SW 1271 (cell line): ENCODE measurements at regions not wholly inside any gene's neighbourhood (a gene's known extent, or its start where the extent isn't known, plus 50 kb on each side); places are given as distances from the start of the nearest gene placed in this dataset.
"Not testable (repeated sequence)": the region's sequence is repeated elsewhere in the genome, so short reads cannot be mapped to it uniquely, and the experiment has no call there.

Experiments used
- DNase-seq, 2 experiments: peaks; one replicate each; lab custom pipeline; 2025; lab: John Stamatoyannopoulos, UW

DNA sequence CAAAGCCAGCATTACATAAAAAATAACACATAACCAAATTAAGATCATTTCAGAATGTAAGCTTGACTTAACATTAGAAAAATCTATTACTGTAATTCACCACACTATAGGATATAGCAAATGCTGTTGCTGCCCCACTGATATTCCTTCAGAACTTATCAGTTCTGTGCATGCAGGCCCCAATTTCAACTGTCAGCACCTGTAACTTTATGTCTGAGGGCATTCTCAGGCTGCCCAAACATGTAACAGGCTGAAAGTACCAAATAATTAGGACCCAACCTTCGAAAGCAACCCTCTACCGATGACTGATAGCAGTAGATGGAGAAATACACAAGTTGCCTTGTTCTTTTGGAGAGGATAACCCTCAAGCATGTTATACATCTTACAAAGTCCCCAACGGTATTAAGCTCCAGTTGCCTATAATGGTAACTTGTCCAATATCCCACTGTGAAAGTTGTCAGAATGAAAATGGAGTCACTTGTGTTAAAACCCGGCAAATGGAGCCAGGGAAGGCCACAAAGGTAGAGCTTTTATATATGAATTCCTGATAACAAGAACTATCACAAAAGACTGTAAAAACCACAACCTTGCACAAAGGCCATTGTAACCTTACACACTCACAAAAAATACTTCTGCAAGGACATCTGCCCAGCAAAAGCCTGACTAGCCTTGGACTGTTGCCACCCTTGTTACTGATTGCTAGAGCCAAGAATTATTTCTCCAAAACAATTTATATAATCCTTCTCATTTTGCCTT lies 66.9 kb upstream of the ZNF746 start:
- DNase-seq: no peak

DNA sequence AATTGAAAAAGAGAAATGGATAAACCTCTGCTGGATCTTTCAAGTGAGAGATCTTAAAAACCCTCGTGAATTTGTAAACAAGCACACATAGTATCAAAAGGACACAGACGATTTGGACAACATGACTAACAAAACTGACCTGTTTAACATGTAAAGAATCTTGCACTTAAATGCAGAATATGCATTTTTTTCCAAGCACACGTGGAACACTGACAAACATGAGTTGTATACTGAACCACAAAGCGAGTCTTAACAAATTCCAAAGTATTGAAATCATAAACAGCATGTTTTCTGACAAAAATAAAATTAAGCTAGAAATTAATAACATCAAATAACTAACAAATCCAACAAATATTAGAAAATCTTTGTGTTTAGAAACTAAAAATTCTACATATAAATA lies 65.0 kb upstream of the ZNF746 start:
- no peak for DNase-seq

DNA sequence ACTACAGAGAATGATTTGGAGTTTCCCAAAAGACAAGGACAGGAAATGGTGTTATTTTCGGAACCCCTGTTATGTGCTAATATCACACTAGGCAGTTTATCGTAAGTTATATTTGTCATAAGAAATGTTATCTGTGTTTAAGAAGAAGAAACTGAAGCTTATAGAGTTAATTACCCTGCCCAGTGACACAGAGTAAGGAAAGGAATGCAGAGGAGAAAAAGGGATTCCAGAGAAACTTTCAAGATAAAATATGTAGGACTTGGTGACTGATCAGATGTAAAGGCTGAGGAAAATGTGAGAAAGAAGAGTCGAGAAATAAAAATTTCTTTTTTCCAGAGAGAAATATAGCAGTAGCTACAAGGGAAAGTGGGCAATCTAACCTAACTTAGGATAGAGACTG lies 63.5 kb upstream of the ZNF746 start:
- DNase-seq: no peak

DNA sequence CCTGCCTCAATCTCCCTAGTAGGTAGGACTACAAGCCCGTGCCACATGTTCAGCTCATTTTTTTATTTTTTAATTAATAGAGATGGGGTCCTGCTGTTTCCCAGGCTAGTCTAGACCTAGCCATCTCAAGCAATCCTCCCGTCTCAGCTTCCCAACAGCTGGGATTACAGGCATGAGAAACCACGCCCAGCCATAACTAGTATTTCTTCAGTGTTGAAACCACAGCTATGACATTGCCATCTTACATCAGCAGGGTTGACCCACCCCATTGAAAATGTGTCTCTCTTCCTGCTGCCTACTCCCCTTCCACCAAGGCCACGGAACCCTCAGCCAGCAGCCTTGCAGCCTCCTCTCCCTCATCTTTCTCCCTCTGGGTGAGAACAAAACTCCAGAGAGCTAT lies 62.1 kb upstream of the ZNF746 start:
- no peak for DNase-seq

DNA sequence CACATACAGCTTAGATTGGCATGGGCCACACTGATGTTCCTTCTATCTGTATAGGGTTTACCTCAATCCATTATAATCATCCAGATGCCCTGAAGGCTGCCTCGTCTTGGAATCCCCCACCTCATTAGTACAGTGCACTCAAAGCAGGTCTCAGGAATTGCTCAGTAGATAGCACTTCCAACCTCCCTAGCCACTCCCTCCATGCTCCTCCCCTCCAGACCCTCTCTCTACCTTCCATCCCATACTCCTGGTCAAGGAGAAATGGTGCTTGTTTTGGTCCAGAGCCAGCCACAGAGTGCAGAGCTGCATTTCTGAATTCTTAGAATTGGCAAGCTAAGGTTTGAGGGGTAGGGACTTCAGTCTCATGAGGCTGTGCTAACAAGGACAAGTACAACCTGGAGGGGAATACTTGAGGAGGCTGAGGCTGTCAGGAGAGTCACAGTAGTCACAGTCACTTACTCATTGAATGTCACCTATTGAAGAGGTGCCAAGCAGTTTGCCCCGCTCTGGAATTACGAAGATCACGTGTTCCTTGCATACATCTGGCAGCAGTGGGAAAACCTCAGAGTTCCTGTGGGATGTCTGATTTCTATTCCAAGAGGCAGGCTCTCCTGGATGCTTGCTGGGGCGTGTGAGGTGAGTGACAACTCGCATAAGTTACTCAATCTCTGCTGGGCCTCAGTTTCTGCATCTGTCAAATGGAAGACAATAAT lies 60.7 kb upstream of the ZNF746 start:
- peak; percentile 58 to 69 for DNase-seq

DNA sequence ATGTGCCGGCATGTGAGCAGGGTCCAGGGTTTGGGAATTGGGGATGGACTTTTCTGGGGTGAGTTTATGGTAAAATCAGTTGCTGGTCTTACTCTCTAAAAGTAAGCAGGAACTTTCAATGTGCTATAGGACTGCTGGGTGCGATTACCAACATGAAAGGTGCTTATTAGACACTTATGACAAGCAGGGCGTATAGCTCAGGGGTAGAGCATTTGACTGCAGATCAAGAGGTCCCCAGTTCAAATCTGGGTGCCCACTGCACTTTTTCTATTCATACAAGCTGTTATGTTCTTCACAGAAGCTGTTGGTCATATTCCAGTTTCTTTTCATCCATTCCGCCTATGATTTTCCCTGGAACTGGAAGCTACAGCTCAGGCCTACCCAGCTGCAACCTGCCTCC lies 58.9 kb upstream of the ZNF746 start:
- not testable (repeated sequence) for DNase-seq

DNA sequence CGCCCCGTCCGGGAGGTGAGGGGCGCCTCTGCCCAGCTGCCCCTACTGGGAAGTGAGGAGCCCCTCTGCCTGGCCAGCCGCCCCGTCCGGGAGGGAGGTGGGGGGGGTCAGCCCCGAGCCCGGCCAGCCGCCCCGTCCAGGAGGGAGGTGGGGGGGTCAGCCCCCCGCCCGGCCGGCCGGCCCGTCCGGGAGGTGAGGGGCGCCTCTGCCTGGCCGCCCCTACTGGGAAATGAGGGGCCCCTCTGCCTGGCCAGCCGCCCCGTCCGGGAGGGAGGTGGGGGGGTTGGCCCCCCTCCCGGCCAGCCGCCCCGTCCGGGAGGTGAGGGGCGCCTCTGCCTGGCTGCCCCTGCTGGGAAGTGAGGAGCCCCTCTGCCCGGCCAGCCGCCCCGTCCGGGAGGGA lies 57.2 kb upstream of the ZNF746 start:
- DNase-seq: not testable (repeated sequence)

GRCh38 chr7:149553991-149554390 lies 56.4 kb upstream of the ZNF746 start:
- not testable (repeated sequence) for DNase-seq

DNA sequence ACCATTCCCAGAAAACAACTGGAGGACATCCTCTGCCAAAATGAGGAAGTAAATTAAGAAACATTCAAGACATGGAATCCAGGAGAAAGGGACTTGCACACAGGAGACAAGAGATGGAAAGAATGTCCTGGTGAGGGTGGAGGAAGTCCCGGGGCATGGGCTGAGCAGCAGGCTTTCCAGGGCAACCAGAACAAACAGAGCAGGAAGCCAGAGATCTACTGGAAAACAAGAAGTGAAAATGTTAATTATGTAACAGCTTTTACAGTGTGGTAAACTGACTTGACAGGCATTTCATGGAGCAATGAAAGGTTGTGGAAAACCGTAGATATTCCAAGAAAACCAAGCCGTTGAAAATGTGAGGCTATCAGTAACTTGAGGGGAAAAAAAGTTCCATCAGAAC lies 55.2 kb upstream of the ZNF746 start:
- DNase-seq: no peak
